Stomach (tissue), 8 donors: ENCODE measurements at regions not wholly inside any gene's neighbourhood (a gene's known extent, or its start where the extent isn't known, plus 50 kb on each side); places are given as distances from the start of the nearest gene placed in this dataset.

Experiments
- DNase-seq, 2 donors: peaks; one replicate each; pipeline versions ENCODE4 v3.0.0 to v3.0.0-alpha.2; 2013 to 2019
- H3K27ac ChIP-seq, 5 donors: fragments of 200-600 bp in 4 of 5; sonication (generic) in 4 of 5; one replicate each; pipeline ENCODE4 v1.5.1; 2013 to 2019; ENCODE audit warnings: mild to moderate bottlenecking in 1 of 5, moderate library complexity in 1 of 5
- H3K27me3 ChIP-seq, 3 donors: fragments of 200-600 bp; sonication (generic); one replicate each; pipeline ENCODE4 v1.5.1; 2017 to 2019; ENCODE audit warnings: mixed run types in 1 of 3
- H3K36me3 ChIP-seq, 4 donors: fragments of 200-600 bp; sonication (generic); 1 replicate in 3 of 4; 2 replicates in 1 of 4; pipeline ENCODE4 v1.5.1; 2016 to 2019
- H3K4me1 ChIP-seq, 4 donors: fragments of 200-600 bp; sonication (generic); one replicate each; pipeline ENCODE4 v1.5.1; 2016 to 2019
- H3K4me3 ChIP-seq, 4 donors: fragments of 200-600 bp; sonication (generic) in 3 of 4; one replicate each; pipeline ENCODE4 v1.5.1; 2016 to 2019; ENCODE audit warnings: mild to moderate bottlenecking in 1 of 4
- H3K9me3 ChIP-seq, 4 donors: fragments of 200-600 bp; sonication (generic); one replicate each; pipeline ENCODE4 v1.5.1; 2016 to 2019
- CTCF ChIP-seq, 7 experiments: fragments of 450-650 bp in 4 of 7; fragments of 200-600 bp in 3 of 7; sonication (generic) in 3 of 7; IDR thresholded peaks; one replicate each; pipeline ENCODE4 v1.5.1; 2016 to 2019; ENCODE audit warnings: antibody characterized with exemption in 7 of 7, control low read depth in 2 of 7, mild to moderate bottlenecking in 1 of 7
- EP300 ChIP-seq: sonication (generic); formaldehyde crosslinking; IDR thresholded peaks from one replicate; pipeline ENCODE4 v1.6.1; 2017; ENCODE audit warnings: antibody characterized with exemption
- POLR2A ChIP-seq, 4 donors: fragments of 450-650 bp; IDR thresholded peaks; one replicate each; pipeline ENCODE4 v1.6.1; 2016; ENCODE audit warnings: antibody characterized with exemption in 4 of 4, control low read depth in 2 of 4, mild to moderate bottlenecking in 1 of 4, moderate library complexity in 1 of 4
- POLR2AphosphoS5 ChIP-seq, 3 donors: sonication (generic); formaldehyde crosslinking; IDR thresholded peaks; one replicate each; pipeline ENCODE4 v1.6.1; 2016; ENCODE audit warnings: antibody characterized with exemption in 3 of 3
- WGBS, 5 donors: extraction: QIAGEN DNeasy Blood & Tissue Kit in 3 of 5; methylation state at CpG; one replicate each; pipeline versions ENCODE4 v1.1.5 to v1.1.7; 2013 to 2018; 5-methylcytosine and 5-hydroxymethylcytosine counted together
- intact Hi-C: fragments of 100-400 bp; cut with DNase I; formaldehyde crosslinking; loops from one replicate; pipeline ENCODE4 v1.15.1; 2023; ENCODE audit warnings: low total_unique reads
- donor health status: healthy with polysubstance abuse.
- donor health status: Bipolar disorder and iron deficiency.
- donor health status: healthy.

- TF ChIP-seq CTCF (IDR thresholded peaks at IDR 0.05), result no peak
- no peak for TF ChIP-seq EP300
- no peak for TF ChIP-seq POLR2AphosphoS5 (IDR thresholded peaks at IDR 0.05)
- TF ChIP-seq POLR2A (IDR thresholded peaks at IDR 0.05), result no peak
- H3K4me3 ChIP-seq, result no peak overlapping the region
- H3K27ac ChIP-seq, result no peak overlapping the region
- WGBS, 5 donors, result 86 to 93% (median 91%) methylated on average over 10 of the region's 10 CpGs
- no peaks in the 10 kb centered on the region for H3K36me3 ChIP-seq
- H3K4me1 ChIP-seq, result peaks cover 0 to 23% (median 8%) of the 10 kb centered on the region in 4 donors
- H3K27me3 ChIP-seq, result peaks cover 0 to 14% (median 0%) of the 10 kb centered on the region in 3 donors
- intact Hi-C loops, result no loop called here
- DNase-seq, result no peak
- no peaks in the 10 kb centered on the region for H3K9me3 ChIP-seq
Measured at GRCh38 chr10:7477538-7478334, 66.9 kb upstream of the SFMBT2 start.

- Histone ChIP-seq H3K4me1 (peaks cover 0 to 22% (median 8%) of the 10 kb centered on the region in 4 donors), H3K27ac (peak overlapping the region in 2 of 5 donors; percentile 36 to 50), H3K9me3 (no peaks in the 10 kb centered on the region), H3K36me3 (no peaks in the 10 kb centered on the region), H3K27me3 (peaks cover 0 to 12% (median 0%) of the 10 kb centered on the region in 3 donors), H3K4me3 (no peak overlapping the region)
- no peak for TF ChIP-seq CTCF (IDR thresholded peaks at IDR 0.05)
- TF ChIP-seq POLR2A (IDR thresholded peaks at IDR 0.05), result no peak
- no peak for TF ChIP-seq EP300
- TF ChIP-seq POLR2AphosphoS5 (IDR thresholded peaks at IDR 0.05), result no peak
- intact Hi-C loops, result no loop called here
- 40 to 56% (median 44%) methylated on average over 5 of the region's 5 CpGs for WGBS, 5 donors
- DNase-seq, result peak in 1 of 2 donors; percentile 48
Measured at GRCh38 chr10:7475939-7476338, 65.1 kb upstream of the SFMBT2 start.

GRCh38 chr10:7475046-7475911 lies 64.4 kb upstream of the SFMBT2 start:
- peaks cover 0 to 16% (median 8%) of the 10 kb centered on the region in 4 donors for H3K4me1 ChIP-seq
- peak in 1 of 2 donors; percentile 78 for DNase-seq
- no peak overlapping the region for H3K4me3 ChIP-seq
- 38 to 53% (median 50%) methylated on average over 26 of the region's 26 CpGs for WGBS, 5 donors
- no peak for TF ChIP-seq POLR2AphosphoS5 (IDR thresholded peaks at IDR 0.05)
- TF ChIP-seq CTCF (IDR thresholded peaks at IDR 0.05), result no peak
- no peak for TF ChIP-seq POLR2A (IDR thresholded peaks at IDR 0.05)
- no peak for TF ChIP-seq EP300
- peak overlapping the region in 3 of 5 donors; percentile 26 to 50 (median 36) for H3K27ac ChIP-seq
- H3K9me3 ChIP-seq, result no peaks in the 10 kb centered on the region
- H3K27me3 ChIP-seq, result peaks cover 0 to 12% (median 0%) of the 10 kb centered on the region in 3 donors
- intact Hi-C loops, result no loop called here
- H3K36me3 ChIP-seq, result no peaks in the 10 kb centered on the region

GRCh38 chr10:7474388-7474787 lies 63.6 kb upstream of the SFMBT2 start:
- 66 to 76% (median 68%) methylated on average over 7 of the region's 7 CpGs for WGBS, 5 donors
- no peak for DNase-seq

More at GRCh38 chr10:7474388-7474787, 63.6 kb upstream of the SFMBT2 start:
- Histone ChIP-seq H3K4me3 (no peak overlapping the region), H3K27ac (no peak overlapping the region), H3K4me1 (peaks cover 0 to 12% (median 8%) of the 10 kb centered on the region in 4 donors), H3K27me3 (peaks cover 0 to 12% (median 0%) of the 10 kb centered on the region in 3 donors), H3K9me3 (no peaks in the 10 kb centered on the region), H3K36me3 (no peaks in the 10 kb centered on the region)
- intact Hi-C loops, result no loop called here
- TF ChIP-seq POLR2AphosphoS5 (IDR thresholded peaks at IDR 0.05) (no peak), CTCF (IDR thresholded peaks at IDR 0.05) (no peak)
